SK-N-MC (cell line): ENCODE measurements at regions not wholly inside any gene's neighbourhood (a gene's known extent, or its start where the extent isn't known, plus 50 kb on each side); places are given as distances from the start of the nearest gene placed in this dataset.

Experiments used
- EZH2 ChIP-seq: fragments of 200-600 bp; sonication (generic); IDR thresholded peaks from one replicate; pipeline ENCODE4 v1.6.1; 2017; ENCODE audit warnings: antibody characterized with exemption
- FOXP2 ChIP-seq: optimal IDR thresholded peaks from 2 replicates; pipeline ENCODE3; 2011; ENCODE audit warnings: mild to moderate bottlenecking, moderate library complexity; ENCODE audit not compliant: insufficient read depth; ENCODE audit errors: extremely low read length, control extremely low read depth
- POLR2AphosphoS5 ChIP-seq: IDR thresholded peaks from 2 replicates; pipeline ENCODE4 v1.6.1; 2012; ENCODE audit warnings: mild to moderate bottlenecking, low read depth, low read length, borderline replicate concordance

- TF ChIP-seq POLR2AphosphoS5, result no peak
- TF ChIP-seq EZH2, result no peak
- no peak for TF ChIP-seq FOXP2
Observed at GRCh38 chr9:12391839-12392509, 301.2 kb upstream of the TYRP1 start.
